Loucy (cell line): ENCODE measurements at regions not wholly inside any gene's neighbourhood (a gene's known extent, or its start where the extent isn't known, plus 50 kb on each side); places are given as distances from the start of the nearest gene placed in this dataset.

Experiments
- H2AFZ ChIP-seq: fragments of 200-600 bp; sonication (generic); 2 replicates; pipeline ENCODE4 v1.6.0; 2016; ENCODE audit warnings: antibody characterized with exemption, mild to moderate bottlenecking, low read length, moderate library complexity
- H3F3A ChIP-seq: fragments of 200-600 bp; 2 replicates; pipeline ENCODE4 v1.6.0; 2016; ENCODE audit warnings: antibody characterized with exemption, low read depth, mild to moderate bottlenecking
- H3K27me3 ChIP-seq: fragments of 200-600 bp; sonication (generic); 2 replicates; pipeline ENCODE4 v1.6.1; 2014; ENCODE audit warnings: low read length, mild to moderate bottlenecking; ENCODE audit not compliant: insufficient read depth, poor library complexity, severe bottlenecking
- H3K36me3 ChIP-seq: fragments of 200-600 bp; sonication (generic); 2 replicates; pipeline ENCODE4 v1.6.1; 2016; ENCODE audit warnings: low read length; ENCODE audit not compliant: insufficient read depth
- H3K4me1 ChIP-seq: fragments of 200-600 bp; sonication (generic); 2 replicates; pipeline ENCODE4 v1.5.1; 2014; ENCODE audit warnings: low read length, mild to moderate bottlenecking; ENCODE audit not compliant: insufficient read depth, poor library complexity, severe bottlenecking
- H3K4me2 ChIP-seq: fragments of 200-600 bp; sonication (generic); 2 replicates; pipeline ENCODE4 v1.6.0; 2014; ENCODE audit warnings: antibody characterized with exemption, low read length, low read depth, mild to moderate bottlenecking; ENCODE audit not compliant: poor library complexity, severe bottlenecking
- H3K4me3 ChIP-seq: fragments of 200-600 bp; sonication (generic); 2 replicates; pipeline ENCODE4 v1.5.1; 2014; ENCODE audit warnings: low read length, mild to moderate bottlenecking, mixed read lengths; ENCODE audit not compliant: poor library complexity, severe bottlenecking
- H3K79me2 ChIP-seq: fragments of 200-600 bp; sonication (generic); 2 replicates; pipeline ENCODE4 v1.6.1; 2014; ENCODE audit warnings: low read length; ENCODE audit not compliant: insufficient read depth
- H3K9ac ChIP-seq: fragments of 200-600 bp; sonication (generic); 2 replicates; pipeline ENCODE4 v1.6.0; 2014; ENCODE audit warnings: mild to moderate bottlenecking, low read depth, low read length, moderate library complexity; ENCODE audit not compliant: poor library complexity, severe bottlenecking
- H3K9me2 ChIP-seq: fragments of 200-600 bp; sonication (generic); replicated peaks from 2 replicates; pipeline ENCODE4 v1.6.1; 2016; ENCODE audit warnings: low read depth, low read length, mixed read lengths
- H3K9me3 ChIP-seq: fragments of 200-600 bp; sonication (generic); 2 replicates; pipeline ENCODE4 v1.6.1; 2014; ENCODE audit warnings: mild to moderate bottlenecking, antibody characterized with exemption, low read length, low read depth; ENCODE audit not compliant: insufficient read depth
- H4K20me1 ChIP-seq: fragments of 200-600 bp; sonication (generic); 2 replicates; pipeline ENCODE4 v1.6.0; 2014; ENCODE audit warnings: antibody characterized with exemption, low read length, mild to moderate bottlenecking; ENCODE audit not compliant: insufficient read depth, poor library complexity, severe bottlenecking
- CTCF ChIP-seq: fragments of 200-600 bp; sonication (generic); conservative IDR thresholded peaks from 2 replicates; pipeline ENCODE4 v1.5.1; 2014; ENCODE audit warnings: mild to moderate bottlenecking, antibody characterized with exemption, low read length
- EZH2phosphoT487 ChIP-seq: fragments of 200-600 bp; IDR thresholded peaks from 2 replicates; pipeline ENCODE4 v1.6.1; 2018; ENCODE audit warnings: antibody characterized with exemption, mild to moderate bottlenecking, moderate library complexity, borderline replicate concordance

- Histone ChIP-seq H2AFZ (no peak overlapping the region), H3K4me2 (no peak overlapping the region), H3K9ac (no peak overlapping the region)
Observed at GRCh38 chr6:71107911-71108420, 151.1 kb upstream of the B3GAT2 start.

GRCh38 chr6:71114544-71114943, 157.7 kb upstream of the B3GAT2 start:
- Histone ChIP-seq H3K9me3 (no peaks in the 10 kb centered on the region), H3K36me3 (no peaks in the 10 kb centered on the region), H3K79me2 (no peaks in the 10 kb centered on the region), H4K20me1 (no peaks in the 10 kb centered on the region), H3K9me2 (no peaks in the 10 kb centered on the region), H3K4me2 (peak overlapping the region; percentile 7), H3F3A (no peaks in the 10 kb centered on the region), H3K27me3 (no peaks in the 10 kb centered on the region), H3K4me1 (no peaks in the 10 kb centered on the region), H3K4me3 (no peak overlapping the region), H3K9ac (no peak overlapping the region), H2AFZ (peak overlapping the region; percentile 70; the same call in 1 of the 2 replicates)
- TF ChIP-seq CTCF (no peak), EZH2phosphoT487 (no peak)

More at GRCh38 chr6:71107911-71108420, 151.1 kb upstream of the B3GAT2 start:
- no peaks in the 10 kb centered on the region for H3K9me2 ChIP-seq
- H3K4me1 ChIP-seq = no peaks in the 10 kb centered on the region
- no peaks in the 10 kb centered on the region for H3K9me3 ChIP-seq
- no peaks in the 10 kb centered on the region for H3F3A ChIP-seq
- no peak overlapping the region for H3K4me3 ChIP-seq
- no peaks in the 10 kb centered on the region for H3K27me3 ChIP-seq
- no peaks in the 10 kb centered on the region for H4K20me1 ChIP-seq
- no peaks in the 10 kb centered on the region for H3K79me2 ChIP-seq
- no peaks in the 10 kb centered on the region for H3K36me3 ChIP-seq
- TF ChIP-seq CTCF (no peak), EZH2phosphoT487 (no peak)

GRCh38 chr6:71114986-71115385, 158.1 kb upstream of the B3GAT2 start:
- TF ChIP-seq EZH2phosphoT487 = no peak
- no peak for TF ChIP-seq CTCF
- 0 out of 2 replicates have a peak overlapping the region, but pooled peaks have one; percentile 70 for H2AFZ ChIP-seq
- no peaks in the 10 kb centered on the region for H3K9me3 ChIP-seq
- no peak overlapping the region for H3K9ac ChIP-seq
- no peaks in the 10 kb centered on the region for H4K20me1 ChIP-seq
- no peaks in the 10 kb centered on the region for H3K9me2 ChIP-seq
- H3K4me1 ChIP-seq = no peaks in the 10 kb centered on the region
- H3K4me3 ChIP-seq = no peak overlapping the region
- no peaks in the 10 kb centered on the region for H3F3A ChIP-seq
- H3K27me3 ChIP-seq = no peaks in the 10 kb centered on the region
- H3K4me2 ChIP-seq = no peak overlapping the region
- H3K36me3 ChIP-seq = no peaks in the 10 kb centered on the region
- H3K79me2 ChIP-seq = no peaks in the 10 kb centered on the region
